ENCODE measurements at regions not wholly inside any gene's neighbourhood (a gene's known extent, or its start where the extent isn't known, plus 50 kb on each side); places are given as distances from the start of the nearest gene placed in this dataset.

DNA sequence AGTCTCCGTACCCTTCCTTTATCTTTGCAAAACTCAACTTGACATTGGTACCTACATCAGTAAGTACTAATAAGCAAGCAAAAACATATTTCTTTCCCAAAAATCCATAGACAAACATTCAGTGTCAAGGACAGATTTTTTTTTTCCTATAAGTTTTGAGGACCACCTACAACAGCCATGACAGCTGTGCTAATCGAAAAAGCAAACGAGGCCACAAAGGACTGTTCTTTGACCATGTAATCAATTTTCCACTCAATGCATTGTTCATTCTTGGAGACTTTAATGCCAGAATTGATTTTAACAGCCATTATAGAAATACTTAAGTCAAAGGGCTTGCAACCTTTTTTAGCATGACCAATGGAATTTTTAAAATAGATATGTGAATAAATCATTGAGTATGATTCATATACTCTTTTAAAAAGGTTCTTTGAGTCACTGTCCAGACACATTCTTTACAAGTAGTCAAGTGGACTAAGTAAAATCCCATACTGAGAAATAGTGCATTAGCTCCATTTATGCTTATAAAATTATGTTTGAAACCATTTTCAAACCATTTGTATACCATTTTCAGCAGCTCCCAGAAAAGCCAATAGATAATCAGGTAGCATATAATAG, 323.9 kb downstream of the MZT1 start:
- Histone ChIP-seq H2AFZ (ENCODE audit: low read depth) (no peak overlapping the region), H3F3A (replicated peaks; ENCODE audit: insufficient read depth) (peaks cover 5% of the 10 kb centered on the region), H3K27ac (ENCODE audit: low read depth in 2 of 2, low read length in 1 of 2) (peak overlapping the region in 1 of 2 experiments; percentile 12; a peak in 1 of 4 replicates), H4K20me1 (ENCODE audit: insufficient read depth) (no peaks in the 10 kb centered on the region), H3K27me3 (ENCODE audit: insufficient read depth) (no peaks in the 10 kb centered on the region), H3K9me3 (no peaks in the 10 kb centered on the region), H3K4me1 (ENCODE audit: control insufficient read depth in 1 of 2, insufficient read depth in 2 of 2, low read depth in 1 of 2, low read length in 1 of 2) (no peaks in the 10 kb centered on the region; a peak in 1 of 4 replicates), H3K79me2 (ENCODE audit: insufficient read depth) (no peaks in the 10 kb centered on the region), H3K4me2 (no peak overlapping the region), H3K36me3 (replicated peaks in 1 of 2; ENCODE audit: control insufficient read depth in 1 of 2, insufficient read depth in 2 of 2, low read length in 1 of 2) (no peaks in the 10 kb centered on the region), H3K9ac (no peak overlapping the region), H3K4me3 (ENCODE audit: low read depth in 2 of 2, low read length in 1 of 2) (no peak overlapping the region), H3K9me2 (no peaks in the 10 kb centered on the region)
- WGBS (ENCODE audit: low lambda C conversion rate), result 69% methylated on average over 3 of the region's 3 CpGs
- ChIA-PET POLR2A (interaction anchor here (0.6 kb wide), 1 partner anchor 174 kb away, joined by 3 read pairs; no protein-coding TSS in a partner anchor), CTCF (interaction anchor here (0.9 kb wide), 1 partner anchor 12 kb away, joined by 3 read pairs; no protein-coding TSS in a partner anchor)
- DNase-seq, result no peak
- TF ChIP-seq SIN3A (IDR thresholded peaks at IDR 0.05; ENCODE audit: borderline replicate concordance, low read depth, low read length) (no peak), JUND (IDR thresholded peaks at IDR 0.05) (peak; percentile 36), TEAD4 (IDR thresholded peaks at IDR 0.05; ENCODE audit: borderline replicate concordance, insufficient read depth) (no peak), FOSL2 (IDR thresholded peaks at IDR 0.05; ENCODE audit: borderline replicate concordance, low read depth) (peak; percentile 75), TCF12 (IDR thresholded peaks at IDR 0.05) (peak; percentile 54; the same call in 1 of the 2 replicates), ELF1 (IDR thresholded peaks at IDR 0.05) (no peak)
- TF ChIP-seq, protein P1, sequence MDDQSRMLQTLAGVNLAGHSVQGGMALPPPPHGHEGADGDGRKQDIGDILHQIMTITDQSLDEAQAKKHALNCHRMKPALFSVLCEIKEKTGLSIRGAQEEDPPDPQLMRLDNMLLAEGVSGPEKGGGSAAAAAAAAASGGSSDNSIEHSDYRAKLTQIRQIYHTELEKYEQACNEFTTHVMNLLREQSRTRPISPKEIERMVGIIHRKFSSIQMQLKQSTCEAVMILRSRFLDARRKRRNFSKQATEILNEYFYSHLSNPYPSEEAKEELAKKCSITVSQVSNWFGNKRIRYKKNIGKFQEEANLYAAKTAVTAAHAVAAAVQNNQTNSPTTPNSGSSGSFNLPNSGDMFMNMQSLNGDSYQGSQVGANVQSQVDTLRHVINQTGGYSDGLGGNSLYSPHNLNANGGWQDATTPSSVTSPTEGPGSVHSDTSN (IDR thresholded peaks at IDR 0.05), result peak; percentile 44

DNA sequence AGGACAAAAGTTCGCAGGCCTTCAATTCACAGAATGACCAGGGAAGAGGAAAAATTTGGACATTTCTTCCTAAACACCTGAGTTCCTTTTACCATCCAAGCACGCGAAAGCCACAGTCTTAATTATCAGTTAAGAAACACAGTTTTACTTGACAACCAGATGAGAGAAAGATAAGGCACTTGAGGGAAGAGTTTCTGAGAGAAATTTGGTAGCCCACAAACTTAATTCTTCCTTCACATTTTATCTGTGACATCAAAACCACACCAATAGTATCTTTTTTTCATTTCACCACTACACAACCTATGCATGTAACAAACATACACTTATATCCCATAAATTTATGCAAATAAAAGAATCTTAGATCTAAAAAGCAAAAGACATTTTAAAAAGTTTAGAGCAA, 326.6 kb downstream of the MZT1 start:
- Histone ChIP-seq H3K9me2 (no peaks in the 10 kb centered on the region), H3K4me3 (ENCODE audit: low read depth in 2 of 2, low read length in 1 of 2) (no peak overlapping the region), H4K20me1 (ENCODE audit: insufficient read depth) (no peaks in the 10 kb centered on the region), H3K4me2 (no peak overlapping the region), H3F3A (replicated peaks; ENCODE audit: insufficient read depth) (peaks cover 5% of the 10 kb centered on the region), H3K79me2 (ENCODE audit: insufficient read depth) (no peaks in the 10 kb centered on the region), H3K4me1 (ENCODE audit: control insufficient read depth in 1 of 2, insufficient read depth in 2 of 2, low read depth in 1 of 2, low read length in 1 of 2) (no peaks in the 10 kb centered on the region; a peak in 1 of 4 replicates), H3K27ac (ENCODE audit: low read depth in 2 of 2, low read length in 1 of 2) (no peak overlapping the region), H3K9ac (no peak overlapping the region), H3K27me3 (ENCODE audit: insufficient read depth) (no peaks in the 10 kb centered on the region), H3K36me3 (replicated peaks in 1 of 2; ENCODE audit: control insufficient read depth in 1 of 2, insufficient read depth in 2 of 2, low read length in 1 of 2) (no peaks in the 10 kb centered on the region), H3K9me3 (no peaks in the 10 kb centered on the region), H2AFZ (ENCODE audit: low read depth) (no peak overlapping the region)
- ChIA-PET CTCF (no interaction called here), POLR2A (no interaction called here)
- WGBS (ENCODE audit: low lambda C conversion rate), result 82% methylated on average over 3 of the region's 3 CpGs
- TF ChIP-seq FOSL2 (IDR thresholded peaks at IDR 0.05; ENCODE audit: borderline replicate concordance, low read depth), result no peak
- TF ChIP-seq POLR2AphosphoS5 (IDR thresholded peaks at IDR 0.05; ENCODE audit: low read depth, low read length), result no peak
- TF ChIP-seq RCOR1 (IDR thresholded peaks at IDR 0.05; ENCODE audit: low read length), result no peak
- TF ChIP-seq SMC3 (IDR thresholded peaks at IDR 0.05; ENCODE audit: low read depth, low read length), result no peak
- TF ChIP-seq, protein P1 (IDR thresholded peaks at IDR 0.05), result no peak
- TF ChIP-seq, protein P2, sequence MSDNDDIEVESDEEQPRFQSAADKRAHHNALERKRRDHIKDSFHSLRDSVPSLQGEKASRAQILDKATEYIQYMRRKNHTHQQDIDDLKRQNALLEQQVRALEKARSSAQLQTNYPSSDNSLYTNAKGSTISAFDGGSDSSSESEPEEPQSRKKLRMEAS (IDR thresholded peaks at IDR 0.05; ENCODE audit: low read depth), result no peak
- no peak for TF ChIP-seq RAD21 (IDR thresholded peaks at IDR 0.05; ENCODE audit: low read length)
- TF ChIP-seq JUND (IDR thresholded peaks at IDR 0.05), result no peak
- no peak for TF ChIP-seq TCF12 (IDR thresholded peaks at IDR 0.05)
- no peak for TF ChIP-seq NFIC (IDR thresholded peaks at IDR 0.05; ENCODE audit: borderline replicate concordance)
- TF ChIP-seq RXRA (IDR thresholded peaks at IDR 0.05; ENCODE audit: borderline replicate concordance, low read depth), result no peak
- no peak for TF ChIP-seq SIN3A (IDR thresholded peaks at IDR 0.05; ENCODE audit: borderline replicate concordance, low read depth, low read length)
- no peak for TF ChIP-seq EZH2phosphoT487 (IDR thresholded peaks at IDR 0.05; ENCODE audit: borderline replicate concordance, low read depth)
- no peak for TF ChIP-seq GABPA (IDR thresholded peaks at IDR 0.05; ENCODE audit: low read depth)
- TF ChIP-seq RFX5 (IDR thresholded peaks at IDR 0.05; ENCODE audit: low read length), result no peak
- TF ChIP-seq CHD2 (IDR thresholded peaks at IDR 0.05; ENCODE audit: low read length, partially characterized antibody), result no peak
- no peak for DNase-seq

All from SK-N-SH (cell line).